HG02623 (cell line): ENCODE measurements at regions not wholly inside any gene's neighbourhood (a gene's known extent, or its start where the extent isn't known, plus 50 kb on each side); places are given as distances from the start of the nearest gene placed in this dataset.

Experiments
- ATAC-seq: cut with Tn5 transposase; IDR thresholded peaks from one replicate; pipeline ENCODE4 v1.9.1; 2021; ENCODE audit warnings: moderate library complexity; ENCODE audit not compliant: unreplicated experiment

GRCh38 chr12:75974323-75975187 lies 57.0 kb downstream of the PHLDA1 start:
- no peak for ATAC-seq

- no peak for ATAC-seq
Measured at GRCh38 chr12:75971253-75971652, 60.3 kb downstream of the PHLDA1 start.

- no peak for ATAC-seq
Measured at GRCh38 chr12:75970310-75970709, 61.3 kb downstream of the PHLDA1 start.

GRCh38 chr12:75969768-75970167 lies 61.8 kb downstream of the PHLDA1 start:
- ATAC-seq, result no peak

GRCh38 chr12:75965661-75966060 lies 65.9 kb downstream of the PHLDA1 start:
- no peak for ATAC-seq

- no peak for ATAC-seq
Measured at GRCh38 chr12:75964150-75964549, 67.4 kb downstream of the PHLDA1 start.

GRCh38 chr12:75961878-75962277 lies 69.7 kb downstream of the PHLDA1 start:
- no peak for ATAC-seq

- no peak for ATAC-seq
Measured at GRCh38 chr12:75960954-75961661, 70.5 kb downstream of the PHLDA1 start.

GRCh38 chr12:75960086-75960910 lies 71.3 kb downstream of the PHLDA1 start:
- no peak for ATAC-seq

GRCh38 chr12:75959506-75959905 lies 72.1 kb downstream of the PHLDA1 start:
- no peak for ATAC-seq

GRCh38 chr12:75959060-75959459 lies 72.5 kb downstream of the PHLDA1 start:
- ATAC-seq, result no peak

- no peak for ATAC-seq
Measured at GRCh38 chr12:75955251-75955650, 76.3 kb downstream of the PHLDA1 start.

GRCh38 chr12:75954749-75955148 lies 76.8 kb downstream of the PHLDA1 start:
- ATAC-seq, result no peak

GRCh38 chr12:75954041-75954440 lies 77.5 kb downstream of the PHLDA1 start:
- ATAC-seq, result no peak

GRCh38 chr12:75953312-75953906 lies 78.2 kb downstream of the PHLDA1 start:
- ATAC-seq, result no peak

- no peak for ATAC-seq
Measured at GRCh38 chr12:75951399-75952278, 79.9 kb downstream of the PHLDA1 start.

- no peak for ATAC-seq
Measured at GRCh38 chr12:75947156-75947723, 84.3 kb downstream of the PHLDA1 start.

GRCh38 chr12:75945581-75945980 lies 86.0 kb downstream of the PHLDA1 start:
- no peak for ATAC-seq

- ATAC-seq, result no peak
Measured at GRCh38 chr12:75944905-75945432, 86.6 kb downstream of the PHLDA1 start.
